HUES64 (cell line): ENCODE measurements at regions not wholly inside any gene's neighbourhood (a gene's known extent, or its start where the extent isn't known, plus 50 kb on each side); places are given as distances from the start of the nearest gene placed in this dataset.

Source experiments
- H3K27ac ChIP-seq: 2 replicates; pipeline ENCODE4 v1.7.0; 2013; ENCODE audit warnings: low read depth, low read length, inconsistent platforms
- H3K27me3 ChIP-seq: 2 replicates; pipeline ENCODE4 v1.6.1; 2013; ENCODE audit warnings: mild to moderate bottlenecking, low read length; ENCODE audit not compliant: insufficient read depth
- H3K36me3 ChIP-seq: 2 replicates; pipeline ENCODE4 v1.6.1; 2013; ENCODE audit warnings: mild to moderate bottlenecking, low read length; ENCODE audit not compliant: insufficient read depth
- H3K4me1 ChIP-seq: 2 replicates; pipeline ENCODE4 v1.6.1; 2013; ENCODE audit warnings: mild to moderate bottlenecking, low read length, moderate library complexity; ENCODE audit not compliant: insufficient read depth
- H3K4me3 ChIP-seq: 2 replicates; pipeline ENCODE4 v1.5.1; 2013; ENCODE audit warnings: mild to moderate bottlenecking, low read length, moderate library complexity
- H3K9ac ChIP-seq: 2 replicates; pipeline ENCODE4 v1.6.1; 2013; ENCODE audit warnings: mild to moderate bottlenecking, low read depth, low read length
- H3K9me3 ChIP-seq: 2 replicates; pipeline ENCODE4 v1.6.1; 2013; ENCODE audit warnings: low read depth, low read length; ENCODE audit not compliant: insufficient read depth
- WGBS: fragments of 150-250, 120-280 bp; methylation state at CpG from one replicate; pipeline ENCODE4 v1.1.7; 2013; ENCODE audit warnings: missing lambda C conversion rate; 5-methylcytosine and 5-hydroxymethylcytosine counted together

DNA sequence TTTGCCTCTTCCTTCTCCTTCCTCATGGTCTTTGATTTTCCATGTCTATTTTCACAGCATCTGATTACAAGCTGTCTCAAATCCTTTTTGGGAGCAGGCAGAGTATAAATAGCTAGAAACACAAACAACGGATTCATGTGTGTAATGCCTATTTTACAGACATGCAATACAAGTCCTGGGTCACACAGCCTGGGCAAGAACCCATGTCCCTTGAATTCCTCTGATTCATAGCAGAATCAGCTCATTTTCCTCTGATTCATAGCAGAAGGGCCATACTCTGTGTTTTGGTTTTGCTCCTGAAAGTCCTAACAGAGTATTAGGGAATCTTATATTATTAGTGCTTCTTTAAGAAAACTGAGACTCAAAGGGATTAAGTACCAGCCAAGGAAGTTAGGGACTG is 71.3 kb downstream of the IRX5 start:
- 100% methylated on average over 1 of the region's 1 CpG for WGBS
- Histone ChIP-seq H3K27me3 (no peaks in the 10 kb centered on the region), H3K36me3 (no peaks in the 10 kb centered on the region), H3K9ac (no peak overlapping the region), H3K27ac (no peak overlapping the region), H3K9me3 (no peaks in the 10 kb centered on the region), H3K4me1 (no peaks in the 10 kb centered on the region), H3K4me3 (no peak overlapping the region)

DNA sequence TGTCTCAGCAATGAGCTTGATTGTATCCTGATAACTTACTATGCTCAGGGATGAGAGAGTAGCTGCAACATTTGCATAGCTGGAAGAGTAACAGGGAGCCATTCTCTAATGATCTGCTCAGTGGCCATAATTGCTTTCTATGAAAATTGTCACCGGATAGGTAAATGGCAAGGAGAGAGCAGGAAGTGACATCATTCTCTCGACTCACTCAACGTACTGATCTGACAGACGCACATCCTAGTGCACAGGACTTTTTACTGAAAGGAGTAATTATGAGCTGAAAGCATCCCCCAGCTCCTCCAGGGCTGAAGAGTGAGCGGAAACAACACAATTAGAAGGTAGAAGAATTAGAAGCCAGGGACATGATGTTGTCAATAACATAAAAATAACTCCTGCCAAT is 71.8 kb downstream of the IRX5 start:
- H3K9ac ChIP-seq = no peak overlapping the region
- no peaks in the 10 kb centered on the region for H3K27me3 ChIP-seq
- no peaks in the 10 kb centered on the region for H3K4me1 ChIP-seq
- no peak overlapping the region for H3K27ac ChIP-seq
- no peak overlapping the region for H3K4me3 ChIP-seq
- 89% methylated on average over 4 of the region's 5 CpGs for WGBS
- H3K9me3 ChIP-seq = no peaks in the 10 kb centered on the region
- H3K36me3 ChIP-seq = no peaks in the 10 kb centered on the region

DNA sequence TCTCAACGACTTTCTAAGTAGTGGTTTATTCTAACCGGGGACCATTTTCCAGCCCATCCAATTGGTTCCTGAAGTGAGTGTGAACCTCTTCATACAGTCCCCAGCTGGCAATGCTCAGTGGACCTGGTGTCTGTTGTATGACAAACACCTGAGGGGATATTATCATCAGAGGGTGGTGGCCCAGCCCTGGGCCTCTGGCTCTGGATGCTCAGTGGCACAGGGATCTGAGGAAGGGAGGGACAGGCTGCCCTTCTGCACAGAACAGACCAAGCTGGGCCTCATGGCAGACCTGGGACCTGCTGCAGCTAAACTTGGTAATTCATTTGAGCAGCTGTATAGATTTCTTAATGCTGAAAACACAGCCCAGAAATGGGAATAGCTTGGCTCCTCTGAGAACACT is 72.6 kb downstream of the IRX5 start:
- 62% methylated on average over 2 of the region's 2 CpGs for WGBS
- no peak overlapping the region for H3K9ac ChIP-seq
- no peaks in the 10 kb centered on the region for H3K4me1 ChIP-seq
- no peaks in the 10 kb centered on the region for H3K27me3 ChIP-seq
- H3K9me3 ChIP-seq = no peaks in the 10 kb centered on the region
- no peak overlapping the region for H3K4me3 ChIP-seq
- no peaks in the 10 kb centered on the region for H3K36me3 ChIP-seq
- H3K27ac ChIP-seq = no peak overlapping the region

DNA sequence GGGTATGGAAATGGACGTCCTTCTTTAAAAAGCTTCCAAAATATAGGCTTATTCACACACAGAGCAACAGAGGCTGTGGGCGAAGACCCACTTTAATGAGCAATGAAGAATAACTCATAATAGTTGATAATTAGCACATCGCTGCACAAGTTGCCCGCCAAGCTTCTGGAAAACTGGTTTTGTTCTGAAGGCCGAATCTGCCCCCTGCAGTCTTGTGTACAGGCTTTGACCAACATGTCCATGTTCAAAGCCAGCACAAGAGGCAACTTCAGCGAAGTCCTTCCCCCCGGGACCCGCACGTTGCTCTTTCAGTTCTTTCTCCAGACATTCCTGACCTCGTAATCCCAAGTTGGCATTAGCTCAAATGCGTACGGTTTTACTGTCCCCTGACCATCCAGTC is 73.3 kb downstream of the IRX5 start:
- no peaks in the 10 kb centered on the region for H3K4me1 ChIP-seq
- H3K27me3 ChIP-seq = no peaks in the 10 kb centered on the region
- H3K4me3 ChIP-seq = no peak overlapping the region
- H3K9me3 ChIP-seq = no peaks in the 10 kb centered on the region
- H3K36me3 ChIP-seq = no peaks in the 10 kb centered on the region
- H3K27ac ChIP-seq = no peak overlapping the region
- 95% methylated on average over 12 of the region's 12 CpGs for WGBS
- H3K9ac ChIP-seq = no peak overlapping the region

DNA sequence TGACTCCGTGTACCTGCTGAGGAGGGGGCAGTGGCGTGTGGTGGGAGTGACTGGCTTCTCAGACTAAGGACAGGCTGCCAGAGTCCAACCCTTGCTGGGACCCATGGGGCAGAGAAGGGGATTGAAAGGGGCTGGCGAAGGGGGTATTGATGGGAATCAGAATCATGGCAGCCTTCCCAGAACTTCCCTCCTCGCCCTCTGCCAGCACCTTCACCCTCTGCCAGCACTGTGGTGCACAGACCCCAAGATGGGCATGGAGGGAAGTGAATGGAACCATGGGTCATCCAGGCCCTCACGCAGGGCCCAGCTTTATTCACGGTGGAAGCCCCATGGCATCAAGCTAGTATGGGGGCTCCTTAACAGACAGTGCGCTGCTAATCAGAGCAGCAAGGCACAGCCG is 76.8 kb downstream of the IRX5 start:
- no peak overlapping the region for H3K9ac ChIP-seq
- no peak overlapping the region for H3K4me3 ChIP-seq
- no peaks in the 10 kb centered on the region for H3K4me1 ChIP-seq
- no peaks in the 10 kb centered on the region for H3K36me3 ChIP-seq
- no peaks in the 10 kb centered on the region for H3K9me3 ChIP-seq
- 91% methylated on average over 7 of the region's 8 CpGs for WGBS
- no peaks in the 10 kb centered on the region for H3K27me3 ChIP-seq
- H3K27ac ChIP-seq = no peak overlapping the region

DNA sequence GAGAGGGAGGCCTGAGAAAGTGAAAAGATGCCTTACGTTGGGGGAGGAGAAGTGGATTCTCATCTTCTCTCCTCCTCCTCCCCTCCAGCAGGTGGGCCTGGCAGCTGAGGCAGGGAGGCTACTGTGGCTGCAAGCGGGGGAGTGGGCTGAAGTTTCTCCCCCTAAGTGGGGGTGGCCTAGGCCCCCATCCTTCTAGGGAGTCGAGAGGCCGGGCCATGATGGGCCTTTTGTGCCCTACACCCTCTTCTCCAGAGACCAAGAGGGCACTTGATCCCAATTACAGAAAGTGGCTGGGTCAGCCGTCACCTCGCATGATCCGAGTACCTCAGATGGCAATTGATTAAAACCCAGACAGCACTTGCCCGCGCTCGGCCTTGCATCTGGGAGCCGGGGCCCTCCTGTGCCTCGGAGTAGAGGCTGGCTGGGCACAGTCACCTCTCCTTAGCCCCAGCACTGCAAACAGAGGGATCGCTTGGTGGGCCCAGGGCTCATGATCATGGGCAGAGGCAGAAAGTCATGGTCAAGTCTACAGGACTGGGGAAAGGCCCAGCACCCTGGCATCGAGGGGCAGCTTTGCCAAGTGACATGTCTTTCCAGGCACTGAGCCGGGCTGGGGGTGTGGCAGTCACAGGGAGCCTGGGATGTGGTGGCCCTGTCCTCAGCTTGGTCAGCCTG is 78.3 kb downstream of the IRX5 start:
- H3K4me3 ChIP-seq = no peak overlapping the region
- no peaks in the 10 kb centered on the region for H3K27me3 ChIP-seq
- H3K9ac ChIP-seq = no peak overlapping the region
- H3K9me3 ChIP-seq = no peaks in the 10 kb centered on the region
- no peaks in the 10 kb centered on the region for H3K4me1 ChIP-seq
- no peaks in the 10 kb centered on the region for H3K36me3 ChIP-seq
- H3K27ac ChIP-seq = no peak overlapping the region
- 96% methylated on average over 14 of the region's 15 CpGs for WGBS

DNA sequence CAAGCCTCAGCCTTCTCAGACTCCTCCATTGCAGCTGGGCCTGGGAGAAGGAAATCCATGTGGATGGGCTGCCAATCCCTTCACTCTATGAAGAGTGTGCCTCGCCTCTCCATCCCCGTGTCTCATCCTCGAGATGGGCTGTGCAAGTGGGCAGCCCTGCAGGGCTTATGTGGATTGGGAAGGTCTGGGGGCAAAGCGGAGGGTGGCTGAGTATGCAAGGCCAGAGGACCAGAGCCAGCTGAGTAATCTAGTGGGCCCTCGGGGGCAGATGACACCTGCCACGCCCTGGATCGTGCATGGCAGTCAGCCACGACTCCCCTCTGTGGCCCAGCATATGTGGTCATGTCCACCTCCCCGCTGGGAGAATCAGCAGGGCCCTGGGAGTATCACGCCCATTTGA is 78.9 kb downstream of the IRX5 start:
- Histone ChIP-seq H3K9me3 (no peaks in the 10 kb centered on the region), H3K9ac (no peak overlapping the region), H3K4me3 (no peak overlapping the region), H3K27me3 (no peaks in the 10 kb centered on the region), H3K27ac (no peak overlapping the region), H3K36me3 (no peaks in the 10 kb centered on the region), H3K4me1 (no peaks in the 10 kb centered on the region)
- 91% methylated on average over 10 of the region's 10 CpGs for WGBS

DNA sequence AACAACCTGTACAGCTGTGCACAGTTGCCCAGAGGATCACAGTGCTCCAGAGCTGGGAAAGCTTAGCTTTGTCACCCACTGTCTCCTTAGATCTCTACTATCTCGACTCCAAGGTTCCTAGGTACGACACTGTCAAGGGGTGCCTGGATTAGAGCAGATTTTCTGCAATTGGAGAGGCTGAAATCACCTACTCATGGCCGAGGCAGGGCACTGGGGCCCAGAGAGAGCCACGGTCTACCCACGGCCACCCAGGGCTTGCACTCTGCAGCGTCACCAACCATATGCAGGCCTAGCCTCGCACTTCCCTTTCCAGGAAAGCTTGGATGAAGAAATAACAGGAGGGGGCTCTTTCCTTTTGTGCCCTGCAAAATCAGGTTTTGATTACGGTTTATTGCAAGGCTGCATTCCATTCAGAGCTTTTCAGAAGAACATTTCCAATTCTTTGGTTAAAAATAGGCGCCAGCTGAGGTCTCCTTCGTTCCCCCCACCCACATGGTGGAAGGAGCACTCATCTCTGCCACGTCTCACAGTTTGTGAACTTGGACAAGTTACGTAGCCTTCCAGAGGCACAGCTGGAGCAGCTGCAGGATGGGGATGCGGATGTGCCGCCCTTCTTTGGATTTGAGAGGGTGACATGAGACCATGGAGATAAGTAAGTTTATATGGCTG is 80.0 kb downstream of the IRX5 start:
- Histone ChIP-seq H3K4me1 (no peaks in the 10 kb centered on the region), H3K27me3 (no peaks in the 10 kb centered on the region), H3K36me3 (no peaks in the 10 kb centered on the region), H3K27ac (no peak overlapping the region), H3K9me3 (no peaks in the 10 kb centered on the region), H3K9ac (no peak overlapping the region), H3K4me3 (no peak overlapping the region)
- 85% methylated on average over 14 of the region's 14 CpGs for WGBS

DNA sequence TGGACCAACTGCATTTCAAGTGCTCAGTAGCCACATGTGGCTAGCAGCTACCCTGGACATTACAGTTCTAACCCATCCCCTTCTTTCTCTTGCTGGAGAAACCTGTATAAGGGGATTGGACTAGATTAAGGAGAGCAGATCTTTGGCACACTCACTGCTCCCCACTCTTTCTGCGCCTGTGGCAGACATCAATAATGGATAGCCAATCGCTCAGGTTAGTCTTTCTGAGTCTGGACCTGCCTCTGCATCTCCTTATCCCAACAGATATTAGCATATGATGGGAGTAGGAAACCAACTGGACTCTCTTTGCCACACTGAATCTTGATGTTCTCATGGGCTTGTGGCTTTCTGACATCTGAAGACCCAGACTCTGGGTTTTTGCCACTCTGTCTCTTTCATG is 81.7 kb downstream of the IRX5 start:
- Histone ChIP-seq H3K4me1 (no peaks in the 10 kb centered on the region), H3K9ac (no peak overlapping the region), H3K27me3 (no peaks in the 10 kb centered on the region), H3K27ac (no peak overlapping the region), H3K4me3 (no peak overlapping the region), H3K9me3 (no peaks in the 10 kb centered on the region), H3K36me3 (no peaks in the 10 kb centered on the region)
- 50% methylated on average over 2 of the region's 2 CpGs for WGBS

DNA sequence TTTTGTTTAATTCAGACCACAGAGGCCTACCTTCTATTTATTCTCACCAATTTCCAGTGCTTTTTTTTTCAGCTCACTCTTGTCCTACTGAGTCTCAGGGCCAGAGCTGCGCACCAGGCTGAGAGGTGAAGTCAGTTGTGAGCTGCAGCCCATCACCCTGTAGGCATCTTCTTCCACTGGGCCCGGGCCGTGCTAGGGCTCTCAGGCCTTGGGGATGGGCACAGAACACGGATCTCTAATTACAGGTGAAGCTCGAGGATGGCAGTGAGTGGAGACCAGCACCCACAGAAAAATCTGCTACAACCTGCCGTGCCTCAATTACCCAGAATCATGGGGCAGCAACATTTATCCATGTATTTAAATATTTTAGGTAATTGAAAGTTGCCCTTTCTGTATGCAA is 82.1 kb downstream of the IRX5 start:
- no peaks in the 10 kb centered on the region for H3K9me3 ChIP-seq
- no peaks in the 10 kb centered on the region for H3K4me1 ChIP-seq
- H3K27me3 ChIP-seq = no peaks in the 10 kb centered on the region
- H3K36me3 ChIP-seq = no peaks in the 10 kb centered on the region
- H3K4me3 ChIP-seq = no peak overlapping the region
- H3K27ac ChIP-seq = no peak overlapping the region
- H3K9ac ChIP-seq = no peak overlapping the region
- WGBS = 97% methylated on average over 6 of the region's 6 CpGs

DNA sequence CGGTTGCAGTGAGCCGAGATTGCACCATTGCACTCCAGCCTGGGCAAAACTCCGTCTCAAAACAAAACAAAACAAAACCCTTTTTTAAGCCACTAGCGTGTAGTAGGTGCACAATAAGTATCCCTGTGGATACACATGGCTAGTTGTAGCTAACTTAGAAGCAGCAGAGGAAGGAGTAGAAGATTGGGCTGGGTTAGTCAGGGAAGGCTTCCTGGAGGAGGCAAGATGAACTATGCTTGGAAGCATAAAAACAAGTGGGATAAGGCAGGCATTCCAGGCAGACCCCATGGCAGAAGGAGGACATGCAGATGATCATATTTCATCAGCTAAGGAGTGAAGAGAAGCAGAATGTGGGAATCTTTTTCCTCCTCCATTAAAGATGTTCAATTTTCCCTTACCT is 83.4 kb downstream of the IRX5 start:
- no peak overlapping the region for H3K9ac ChIP-seq

More for the DNA sequence above, 83.4 kb downstream of the IRX5 start:
- H3K9me3 ChIP-seq = no peaks in the 10 kb centered on the region
- no peak overlapping the region for H3K4me3 ChIP-seq
- H3K4me1 ChIP-seq = no peaks in the 10 kb centered on the region
- H3K27me3 ChIP-seq = no peaks in the 10 kb centered on the region
- no peaks in the 10 kb centered on the region for H3K36me3 ChIP-seq
- no peak overlapping the region for H3K27ac ChIP-seq
- 95% methylated on average over 4 of the region's 4 CpGs for WGBS
